DMS153 treated with DMSO at 0.1 percent for 48 hours (cell line): ENCODE measurements at regions not wholly inside any gene's neighbourhood (a gene's known extent, or its start where the extent isn't known, plus 50 kb on each side); places are given as distances from the start of the nearest gene placed in this dataset.

ENCODE experiments used
- DNase-seq: peaks from one replicate; lab custom pipeline; 2025; ENCODE audit not compliant: unreplicated experiment; lab: John Stamatoyannopoulos, UW

DNA sequence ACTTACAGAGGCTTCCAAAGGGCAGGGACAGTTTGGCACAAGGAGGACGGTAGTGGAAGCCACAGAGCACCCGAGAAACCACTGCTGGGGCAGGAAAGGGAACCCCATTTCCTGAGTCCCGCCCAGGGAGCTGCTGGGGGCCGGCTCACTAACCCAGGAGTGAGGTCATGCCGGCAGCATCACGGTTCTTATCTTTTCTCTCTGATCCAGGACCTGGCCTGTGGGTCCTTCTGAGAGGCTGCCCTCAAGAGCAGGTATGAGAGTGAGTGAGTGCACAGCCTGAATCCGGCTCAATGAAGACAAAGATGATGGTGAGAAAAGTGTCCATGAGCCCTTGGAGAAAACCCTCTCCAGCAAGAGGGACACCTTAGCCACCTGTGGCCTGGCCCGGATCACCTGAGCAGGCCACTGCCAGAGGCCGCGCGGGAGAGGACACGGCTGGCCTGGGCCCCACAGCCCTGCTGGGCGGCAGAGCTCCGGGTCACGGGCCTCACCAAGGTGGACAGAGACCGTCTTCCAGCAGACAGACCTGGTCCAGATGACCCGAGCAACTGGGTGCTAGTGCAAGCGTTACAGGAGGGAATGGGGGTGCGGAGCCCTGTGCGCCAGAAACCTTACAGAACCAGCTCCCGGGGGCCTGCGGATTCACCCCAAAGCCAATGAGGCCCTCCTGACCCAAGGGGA, 94.9 kb downstream of the RIPK4 start:
- no peak for DNase-seq

DNA sequence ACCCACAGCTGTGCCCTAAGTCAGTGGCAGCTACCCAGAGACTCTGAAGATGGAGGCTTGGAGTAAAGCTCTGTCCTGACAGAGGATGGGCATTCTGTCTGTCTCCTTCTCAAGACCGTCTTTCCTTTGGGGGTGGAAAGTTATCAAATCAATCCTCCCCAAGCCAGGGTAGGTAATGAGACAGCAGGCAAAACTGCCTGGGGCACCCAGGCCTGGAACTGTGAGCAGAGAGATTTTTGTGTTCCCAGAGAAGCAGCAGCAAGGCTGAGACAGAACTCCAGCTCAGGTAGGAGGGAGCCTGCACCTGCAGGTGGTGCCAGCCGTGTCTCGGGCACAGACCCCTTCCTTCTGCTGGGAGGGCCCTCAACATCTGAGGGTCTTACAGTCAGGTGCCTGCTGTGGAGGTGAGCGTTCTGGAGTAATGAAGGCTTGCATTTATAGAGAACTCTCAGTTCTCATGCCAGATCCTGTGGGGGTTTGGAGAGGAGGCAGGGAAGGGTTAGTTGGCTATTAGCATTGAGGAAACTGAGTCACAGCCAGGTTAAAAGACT, 95.6 kb downstream of the RIPK4 start:
- no peak for DNase-seq

DNA sequence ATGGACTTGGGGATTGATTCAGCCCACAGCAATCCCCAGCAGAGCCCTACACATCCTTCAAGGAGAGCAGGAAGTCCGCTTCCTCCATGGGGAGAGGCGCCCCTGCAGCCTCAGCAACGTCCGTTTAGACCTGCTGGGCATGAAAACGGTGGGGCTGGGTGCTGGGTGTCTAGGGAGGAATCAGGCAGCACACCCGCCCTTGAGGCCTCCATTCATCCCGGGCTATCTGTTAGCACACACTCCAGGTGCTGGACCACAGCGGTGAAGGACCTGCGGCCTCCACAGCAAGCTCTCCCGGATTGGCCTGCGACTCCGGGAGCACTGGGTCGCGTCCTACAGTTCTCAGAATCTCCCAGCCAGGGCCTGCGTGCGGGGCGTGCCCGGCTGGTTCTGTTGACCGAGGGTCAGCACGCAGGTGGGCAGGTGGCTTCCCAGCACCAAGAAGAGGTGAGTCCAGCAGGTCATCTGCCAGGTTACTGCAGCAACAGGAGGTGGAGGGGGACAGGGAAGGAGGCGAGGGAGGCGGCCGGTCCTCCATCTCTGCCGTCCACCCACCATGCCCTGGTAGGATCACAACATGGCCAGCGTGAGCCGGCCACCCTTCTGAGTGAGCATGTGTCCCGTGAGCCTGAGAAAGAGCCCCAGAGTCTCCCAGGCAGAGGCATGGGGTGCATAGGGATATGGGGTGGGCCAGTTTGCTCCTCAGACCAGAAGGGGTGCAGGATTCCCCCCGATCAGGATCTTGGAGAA, 96.6 kb downstream of the RIPK4 start:
- no peak for DNase-seq

DNA sequence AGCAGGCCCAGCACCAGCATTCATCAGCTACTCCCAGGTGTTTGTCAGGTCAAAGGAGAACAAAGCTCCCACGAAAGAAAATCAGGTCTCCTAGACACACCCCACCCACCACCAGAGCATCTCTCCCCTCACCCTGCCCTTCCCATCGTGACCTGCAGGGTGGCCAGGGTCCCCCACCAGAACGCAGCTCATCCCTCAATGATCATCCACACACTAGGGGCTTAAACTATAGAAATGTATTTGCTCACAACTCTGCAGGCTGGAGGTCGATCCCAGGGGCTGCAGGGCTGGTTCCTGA, 97.4 kb downstream of the RIPK4 start:
- no peak for DNase-seq

DNA sequence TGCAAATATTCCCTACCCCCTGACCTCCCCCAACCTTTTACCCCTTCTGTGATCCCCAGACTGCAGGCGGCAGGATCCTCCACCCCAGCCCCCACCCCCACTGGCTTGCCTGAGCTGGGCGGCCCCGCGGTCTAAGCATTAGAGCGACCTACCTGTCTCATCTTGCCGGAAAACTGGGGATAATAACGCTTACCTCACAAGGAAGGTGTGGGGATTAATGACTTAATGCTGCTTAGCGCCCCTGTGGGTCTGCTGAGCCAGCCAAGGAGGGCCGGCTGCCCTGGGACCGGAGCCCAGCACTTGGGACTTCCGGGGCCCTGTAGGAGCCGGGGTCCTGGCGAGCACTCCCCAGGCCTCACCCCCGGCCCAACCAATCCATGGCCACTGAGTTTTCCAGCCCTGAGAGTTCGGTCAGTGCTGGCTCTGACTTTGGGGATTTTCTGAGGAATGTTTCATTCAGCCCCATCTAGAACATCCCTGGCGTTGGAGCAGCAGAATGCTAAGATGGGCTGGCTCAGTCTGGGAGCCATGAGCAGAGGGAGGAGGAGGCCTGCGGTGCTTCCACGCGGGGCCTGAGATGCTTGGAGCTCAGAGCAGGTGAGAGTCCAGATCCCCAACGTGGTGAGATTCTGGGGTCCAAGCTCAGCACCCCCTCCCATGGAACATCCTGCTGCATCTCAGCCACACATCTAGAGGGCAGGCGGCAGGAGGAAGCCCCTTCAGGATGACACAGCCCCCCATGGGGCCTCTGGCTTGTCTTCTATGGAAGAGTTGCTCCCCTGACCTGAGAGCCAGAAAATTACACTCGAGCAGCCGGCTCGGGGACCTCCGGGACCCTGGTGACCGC, 97.9 kb downstream of the RIPK4 start:
- DNase-seq: no peak

DNA sequence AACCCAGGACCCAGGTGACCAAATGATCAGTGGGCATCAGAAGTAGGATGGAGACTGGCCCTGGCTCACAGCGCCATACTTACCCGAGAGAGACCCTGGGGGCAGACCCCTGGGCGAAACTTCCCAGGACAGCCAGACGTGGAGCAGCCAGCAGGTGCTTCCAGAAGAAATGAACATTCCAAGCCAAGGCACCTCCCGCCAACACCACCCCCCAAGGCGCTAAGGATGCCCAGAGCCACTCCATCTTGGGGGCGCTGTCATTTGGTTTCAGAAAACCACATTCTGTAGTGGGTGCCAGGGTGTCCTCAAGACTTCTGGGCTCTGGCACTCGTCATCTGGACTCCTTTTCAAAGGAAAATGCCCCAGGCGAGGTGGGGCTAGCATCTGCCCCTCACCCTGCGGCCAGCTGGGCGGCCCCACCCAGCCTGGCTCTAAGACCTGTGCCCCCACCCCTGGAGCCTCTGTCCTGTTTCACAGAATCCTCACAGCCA, 98.8 kb downstream of the RIPK4 start:
- DNase-seq: no peak

DNA sequence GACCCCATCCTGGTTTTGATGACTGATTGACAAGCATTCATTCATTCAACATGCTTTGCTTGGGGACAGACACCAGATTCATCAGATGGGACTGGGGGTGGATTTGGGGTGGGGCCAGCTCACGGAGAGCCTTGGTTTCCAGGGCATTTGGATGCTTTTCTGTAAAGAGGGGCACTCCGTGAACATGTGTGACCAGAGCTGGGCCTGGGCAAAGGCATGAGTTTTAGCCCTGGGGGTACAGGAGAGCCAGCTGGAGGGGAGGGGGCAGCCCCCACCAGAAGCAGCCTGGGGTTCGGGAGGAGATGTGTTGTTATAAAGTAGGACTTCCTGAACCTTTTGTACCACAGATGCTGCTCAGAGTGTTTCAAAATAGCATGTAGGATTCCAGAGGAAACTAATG, 99.7 kb downstream of the RIPK4 start:
- no peak for DNase-seq

DNA sequence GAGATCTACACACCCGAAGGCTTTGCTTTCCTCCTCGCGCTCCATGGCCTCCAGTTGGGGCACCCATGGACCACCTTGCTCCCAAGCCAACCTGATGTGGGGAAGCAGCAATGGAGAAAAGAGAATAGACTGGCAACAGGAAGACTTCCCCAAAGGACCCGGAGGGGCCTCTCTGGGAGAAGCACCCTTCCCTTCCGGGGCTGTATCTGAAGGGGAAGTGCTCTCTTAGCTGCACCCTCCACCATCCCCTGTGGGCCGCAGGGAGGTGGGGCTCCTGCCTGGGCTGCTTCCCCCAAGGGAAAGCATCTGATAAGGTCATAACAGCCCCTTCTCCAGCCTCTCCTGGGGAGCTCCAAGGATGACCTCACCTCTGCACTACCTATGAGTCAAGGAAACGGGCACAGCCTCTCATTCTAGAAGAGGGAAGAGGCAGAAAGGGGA, 100.2 kb downstream of the RIPK4 start:
- no peak for DNase-seq

DNA sequence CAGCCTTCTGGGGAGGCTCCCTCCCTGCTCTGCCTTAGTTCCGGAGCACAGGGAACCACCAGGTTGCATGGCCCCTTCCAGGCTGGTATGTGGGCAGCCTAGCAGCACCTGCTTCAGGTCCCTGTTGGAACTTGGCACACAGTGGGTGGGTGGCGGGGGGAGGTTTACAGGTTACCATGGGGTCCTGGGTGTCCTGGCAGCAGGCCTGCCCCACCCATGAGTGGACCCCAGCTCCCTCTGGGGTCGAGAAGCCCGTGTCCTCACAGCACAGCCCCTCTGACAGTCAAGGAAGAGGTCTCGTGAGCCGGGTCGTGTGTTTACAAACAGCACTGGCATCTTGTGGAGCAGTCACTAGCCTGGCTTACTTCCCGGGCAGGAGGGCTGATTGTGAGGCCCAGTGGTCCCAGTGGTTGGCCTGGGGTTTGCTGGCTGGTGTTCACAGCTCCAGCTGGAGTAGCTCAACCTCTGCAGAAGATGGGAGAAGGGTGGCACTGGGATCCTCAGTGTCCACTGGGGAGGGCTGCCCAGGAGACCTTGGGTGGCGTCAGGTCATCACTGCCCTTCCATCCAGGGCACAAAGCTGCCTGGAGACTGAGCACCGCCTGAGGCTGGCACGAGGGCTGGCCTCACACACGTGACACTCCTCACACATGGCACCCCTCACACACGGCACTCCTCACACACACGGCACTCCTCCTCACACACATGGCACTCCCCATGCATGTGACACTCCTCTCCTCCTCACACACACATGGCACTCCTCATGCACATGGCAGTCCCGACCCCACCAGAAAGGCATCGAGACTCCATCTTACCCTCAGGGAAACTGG, 100.9 kb downstream of the RIPK4 start:
- no peak for DNase-seq

DNA sequence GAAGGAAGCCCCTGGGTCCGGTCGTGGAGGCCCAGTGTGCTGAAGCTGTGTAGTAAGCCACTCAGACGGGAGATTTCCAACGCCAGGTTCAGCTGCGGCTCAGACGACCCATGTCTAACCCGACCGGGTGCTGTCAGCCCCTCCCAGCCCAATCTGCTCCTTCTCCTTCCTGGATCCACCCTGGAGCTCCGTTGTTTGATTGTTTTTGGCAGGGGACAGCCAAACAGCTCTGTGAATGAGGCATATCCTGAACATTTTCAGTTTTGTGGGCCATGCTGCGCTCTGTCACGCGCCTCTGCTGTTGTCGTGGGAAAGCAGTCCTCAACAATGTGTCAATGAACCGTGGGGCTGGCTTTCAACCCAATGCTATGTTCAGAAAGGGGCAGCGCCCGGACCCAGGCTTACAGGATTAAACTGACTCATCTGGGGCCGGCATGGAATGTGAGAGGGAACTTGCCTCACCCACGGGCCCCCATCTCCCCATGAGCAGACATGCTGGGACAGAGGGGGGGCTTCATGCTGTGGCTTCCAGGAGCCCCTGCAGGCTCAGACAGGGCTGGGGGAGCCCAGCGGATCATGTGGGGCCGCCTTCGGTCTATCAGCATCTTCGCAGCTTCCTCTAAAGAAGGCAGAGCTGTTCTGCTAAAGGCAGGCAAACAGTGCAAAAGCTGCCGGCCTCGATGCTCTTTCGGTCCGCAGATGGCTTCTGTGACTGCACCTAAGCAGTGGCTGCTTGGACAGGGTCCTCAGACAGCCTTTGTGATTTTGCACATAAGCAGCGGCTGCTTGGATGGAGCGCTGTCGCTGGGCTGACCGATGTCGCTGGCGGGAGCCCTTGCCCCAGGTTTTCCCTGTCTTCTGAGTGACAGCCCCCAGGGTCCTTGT, 101.7 kb downstream of the RIPK4 start:
- no peak for DNase-seq

DNA sequence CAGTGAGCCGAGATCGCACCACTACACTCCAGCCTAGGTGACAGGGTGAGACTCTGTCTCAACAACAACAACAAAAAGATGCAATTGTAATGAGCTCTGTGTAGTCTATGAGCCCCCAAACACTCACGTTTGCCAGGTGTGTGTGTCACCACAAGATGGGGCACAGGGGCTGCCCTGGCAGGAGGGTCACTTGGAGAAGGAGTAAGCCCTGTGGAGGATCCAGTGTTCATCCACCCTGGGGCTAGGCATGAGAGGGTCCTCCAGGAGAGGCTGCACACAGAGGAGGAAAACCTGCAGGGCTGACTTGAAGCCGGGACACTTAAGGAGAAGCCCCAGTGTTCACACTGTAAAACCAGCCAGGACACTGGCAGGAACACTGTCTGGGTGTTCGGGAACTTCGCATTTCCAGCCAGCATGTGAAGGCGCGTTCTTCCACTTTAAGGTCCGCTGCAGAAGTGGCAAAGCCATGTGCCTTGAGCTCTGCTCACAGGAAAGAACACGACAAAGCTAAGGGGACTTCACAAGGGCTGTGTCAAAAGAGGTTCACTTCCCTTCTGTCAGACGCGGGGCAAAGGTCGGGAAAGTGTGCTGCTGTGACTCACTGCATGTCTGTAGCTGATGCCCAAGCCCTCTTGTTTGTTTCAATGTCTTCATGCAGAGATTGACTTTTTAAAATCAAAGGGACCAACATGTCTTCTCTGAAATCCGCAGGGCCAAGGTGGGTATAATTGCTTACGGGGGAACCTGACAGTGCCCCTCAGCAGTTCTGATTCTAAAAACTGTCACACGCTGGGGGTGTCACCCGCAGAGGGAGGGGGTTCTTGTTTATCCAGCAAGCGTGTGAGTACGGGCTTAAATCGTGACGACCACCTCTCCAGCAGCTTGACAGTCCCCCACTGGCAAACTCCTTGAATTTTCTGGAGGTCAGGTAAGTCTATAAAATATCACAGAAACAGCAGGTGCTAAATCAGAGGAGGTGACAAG, 102.8 kb downstream of the RIPK4 start:
- no peak for DNase-seq

DNA sequence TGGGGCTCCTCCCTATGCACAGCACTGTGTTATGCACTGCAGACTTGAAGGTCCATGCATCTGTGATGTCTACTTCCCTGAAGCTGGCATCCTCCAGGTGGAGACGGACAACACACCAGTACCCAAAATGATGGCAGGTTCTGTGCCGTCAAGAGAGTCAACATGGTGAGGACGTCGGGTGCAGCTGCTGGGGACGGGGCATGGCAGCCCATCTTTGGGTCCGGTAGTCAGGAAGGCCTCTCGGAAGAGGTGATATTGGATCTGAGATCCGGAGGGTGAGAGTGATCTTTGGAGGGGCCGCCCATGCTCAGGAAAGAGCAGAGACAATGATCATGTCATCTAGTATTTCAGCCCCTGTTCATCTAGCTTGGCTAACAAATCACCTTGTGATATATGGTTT, 104.1 kb downstream of the RIPK4 start:
- no peak for DNase-seq

DNA sequence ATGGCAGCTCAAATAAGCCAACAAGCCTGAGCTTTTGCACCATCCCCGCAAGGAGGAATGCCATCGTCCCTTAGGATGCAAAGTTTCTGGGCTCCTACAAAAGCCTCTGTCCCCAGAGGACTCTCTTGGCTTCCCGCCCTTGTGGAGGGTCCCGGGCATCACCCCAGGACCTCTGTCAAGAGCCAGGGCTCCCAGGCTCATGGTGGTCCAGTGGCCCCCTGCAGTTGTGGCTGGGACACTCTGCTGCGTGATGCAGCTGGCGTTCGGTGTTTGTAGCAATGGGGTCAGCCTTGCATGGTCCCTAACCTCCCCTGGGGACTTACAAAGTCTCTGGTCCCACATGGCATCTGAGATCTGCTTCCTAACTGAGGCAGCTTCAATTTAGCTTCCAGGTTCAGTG, 104.7 kb downstream of the RIPK4 start:
- no peak for DNase-seq

DNA sequence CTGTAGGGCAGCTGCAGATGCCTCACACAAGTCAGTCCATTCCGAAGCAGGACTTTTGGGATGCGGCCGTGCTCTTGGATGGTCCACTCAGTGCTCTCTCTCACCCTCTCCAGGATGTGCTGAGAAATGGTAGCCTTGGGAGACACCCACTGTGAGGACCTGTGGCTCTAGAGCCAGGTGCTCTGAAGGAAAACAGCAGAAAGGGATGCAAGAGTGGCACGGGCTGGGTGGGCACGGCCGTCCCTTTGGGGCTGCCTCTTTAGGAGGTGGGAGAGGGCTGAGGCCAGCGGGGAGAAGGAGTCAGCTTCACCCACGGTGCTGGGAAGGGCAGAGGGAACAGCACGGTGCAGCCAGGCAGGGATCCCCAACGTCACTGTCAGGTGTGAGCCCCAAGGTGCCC, 106.1 kb downstream of the RIPK4 start:
- no peak for DNase-seq

DNA sequence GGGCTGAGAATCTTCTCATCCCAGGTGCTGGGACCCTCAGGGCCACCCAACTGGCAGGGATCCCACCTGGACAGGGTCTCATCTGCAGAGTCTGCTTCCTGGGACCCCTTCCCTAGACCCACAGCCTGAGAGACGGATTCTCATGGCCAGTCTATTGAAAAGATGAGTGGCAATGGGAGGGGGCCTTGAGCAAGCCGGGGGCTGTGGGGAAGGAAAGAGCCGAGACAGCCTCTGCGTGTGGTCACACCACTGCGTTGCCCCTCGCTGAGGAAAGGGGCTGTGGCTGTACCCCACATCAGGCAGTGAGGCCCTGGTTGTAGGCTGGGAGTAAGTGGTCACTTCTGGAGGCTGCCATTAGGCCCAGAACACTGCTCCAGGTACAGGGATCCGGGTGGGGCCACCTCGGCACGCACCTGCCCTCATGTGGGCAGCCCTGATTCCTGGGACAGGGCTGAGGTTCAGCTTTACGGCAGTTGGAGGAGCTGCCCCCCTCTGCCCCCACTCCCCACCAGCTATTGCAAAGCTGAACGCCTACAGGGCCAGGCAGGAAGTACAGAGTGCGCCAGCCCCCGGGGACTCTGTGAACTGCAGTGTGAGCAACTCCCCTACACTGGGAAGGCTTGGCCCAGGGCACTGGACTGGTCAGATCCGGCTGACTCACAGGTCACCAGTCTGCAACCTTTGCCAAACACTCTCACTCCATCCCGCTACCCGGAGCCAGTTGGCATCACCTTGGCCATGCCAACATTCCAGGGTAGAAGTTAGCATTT, 106.9 kb downstream of the RIPK4 start:
- no peak for DNase-seq

DNA sequence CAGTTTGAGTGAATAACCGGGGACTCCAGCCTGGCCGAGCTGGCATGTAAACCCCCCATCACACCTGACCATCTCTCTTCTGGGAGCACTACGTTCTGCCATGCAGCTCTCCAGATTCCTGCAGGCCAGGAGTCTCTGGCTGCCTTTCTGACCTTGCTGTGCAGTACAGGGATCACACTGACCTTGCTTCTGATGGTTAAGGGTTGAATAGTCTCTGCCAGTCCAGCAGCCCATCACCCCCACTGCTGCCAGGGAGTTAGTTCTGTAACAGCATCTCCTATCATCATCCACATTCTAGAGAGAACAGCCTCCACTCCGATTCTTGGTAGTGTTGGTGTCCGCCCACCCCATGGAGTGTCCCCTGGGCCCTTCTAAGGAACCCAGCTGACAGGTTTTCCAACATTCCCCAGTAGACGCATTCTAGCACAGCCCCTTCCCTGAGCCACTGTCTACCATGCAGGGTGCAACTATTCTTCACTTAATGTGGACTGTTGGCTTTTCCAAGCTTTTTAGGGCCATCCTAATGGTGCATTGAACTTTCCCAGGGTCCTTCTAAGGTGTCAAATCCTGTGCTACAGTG, 109.8 kb downstream of the RIPK4 start:
- no peak for DNase-seq

DNA sequence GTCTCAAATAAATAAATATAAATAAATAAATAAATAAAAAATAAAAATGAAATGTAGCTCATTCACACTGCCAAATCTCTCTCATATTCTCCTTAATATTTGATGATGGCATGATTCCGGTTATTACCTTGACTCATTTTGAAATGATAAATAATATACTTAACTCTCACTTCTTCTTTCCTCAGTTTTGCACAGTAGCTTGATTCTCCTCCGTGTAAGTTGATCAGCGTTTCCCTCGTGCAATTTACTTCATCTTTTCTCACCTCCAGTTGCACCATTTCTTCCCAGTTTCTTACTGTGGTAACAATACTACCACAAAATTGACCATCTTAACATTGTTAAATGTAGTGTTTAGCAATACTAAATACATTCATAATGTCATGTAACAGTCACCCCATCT, 111.6 kb downstream of the RIPK4 start:
- DNase-seq: no peak
